ENCODE measurements at regions not wholly inside any gene's neighbourhood (a gene's known extent, or its start where the extent isn't known, plus 50 kb on each side); places are given as distances from the start of the nearest gene placed in this dataset.

DNA sequence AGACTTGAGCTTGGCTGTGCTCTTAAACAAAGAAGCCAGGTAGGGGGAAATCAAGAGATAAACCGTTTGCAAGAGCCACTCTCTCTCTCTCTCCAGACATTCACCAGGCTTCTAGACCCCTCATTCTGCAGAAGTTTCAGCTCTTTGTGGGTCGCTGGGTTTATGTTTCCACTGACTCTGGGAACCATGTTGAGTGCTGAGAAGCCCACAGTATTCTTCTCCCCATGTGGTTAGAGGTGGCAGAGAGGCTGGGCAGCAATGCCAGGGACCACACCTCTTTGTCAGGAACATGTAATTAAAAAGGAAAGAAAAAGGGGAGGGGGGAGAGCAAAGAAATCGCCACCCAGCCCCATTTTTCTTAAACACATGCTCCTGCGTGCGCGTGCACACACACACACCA is 154.8 kb upstream of the SOX9 start:
- intact Hi-C loops (cut with micrococcal nuclease) = no loop called here

DNA sequence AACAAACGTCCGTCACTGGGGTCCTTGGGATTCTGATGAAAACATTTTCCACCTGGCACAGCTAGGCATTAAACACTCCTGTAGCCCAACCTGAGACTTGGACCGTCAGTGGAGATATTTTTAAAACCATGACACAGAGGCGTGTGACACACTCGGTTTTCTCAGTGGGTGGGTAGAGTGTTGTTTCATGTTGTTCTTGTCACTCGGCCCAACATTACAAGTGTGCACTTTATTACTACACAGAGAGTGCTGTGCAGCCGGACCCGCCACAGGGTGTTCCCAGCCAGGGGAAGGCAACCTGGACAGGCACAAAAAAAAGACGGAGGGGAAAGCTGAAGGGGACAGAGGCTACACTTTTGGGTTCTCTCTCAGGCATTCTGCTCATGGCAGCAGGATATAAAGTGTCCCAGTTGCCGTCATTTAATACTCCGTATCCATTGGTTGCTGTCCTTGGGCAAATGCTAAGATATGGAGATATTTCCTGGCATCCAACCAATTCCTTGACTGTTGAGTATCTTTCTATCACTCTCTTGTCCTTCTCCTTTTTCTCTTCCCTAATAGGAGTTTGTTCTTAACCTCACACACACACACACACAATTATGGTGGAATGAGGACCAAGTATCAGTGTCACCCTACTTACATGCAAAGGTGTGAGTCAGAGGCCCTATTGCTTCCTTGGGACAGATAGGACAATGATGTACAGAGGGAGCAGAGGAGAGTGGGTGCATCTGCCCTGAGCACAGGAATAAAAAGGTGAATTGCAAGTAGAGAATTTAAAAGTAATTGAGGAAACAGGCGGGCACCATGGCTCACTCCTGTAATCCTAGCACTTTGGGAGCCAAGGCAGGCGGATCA is 154.1 kb upstream of the SOX9 start:
- Histone ChIP-seq H3K9ac (ENCODE audit: low read length) (no peak overlapping the region), H3F3A (ENCODE audit: low read length, unreplicated experiment) (no peaks in the 10 kb centered on the region), H3K4me2 (ENCODE audit: low read length) (no peak overlapping the region), H3K4me1 (ENCODE audit: insufficient read depth, low read length) (peaks cover 28% of the 10 kb centered on the region), H3K27me3 (ENCODE audit: low read length) (no peaks in the 10 kb centered on the region), H2AFZ (ENCODE audit: low read length) (no peak overlapping the region), H4K20me1 (ENCODE audit: low read length) (no peaks in the 10 kb centered on the region), H3K9me2 (replicated peaks; ENCODE audit: low read length) (no peaks in the 10 kb centered on the region), H3K9me3 (ENCODE audit: low read length) (no peaks in the 10 kb centered on the region), H3K79me2 (ENCODE audit: low read length) (no peaks in the 10 kb centered on the region), H3K4me3 (ENCODE audit: low read length) (no peak overlapping the region), H3K36me3 (ENCODE audit: low read depth, low read length) (no peaks in the 10 kb centered on the region), H3K27ac (ENCODE audit: low read length) (no peak overlapping the region)
- ChIA-PET POLR2A (ENCODE audit: unreplicated experiment) (no interaction called here), CTCF (no interaction called here)
- ATAC-seq (no peak), DNase-seq (no peak)
- no TSS peak for BruUV-seq (replicated peaks)
- TF ChIP-seq, protein P1, sequence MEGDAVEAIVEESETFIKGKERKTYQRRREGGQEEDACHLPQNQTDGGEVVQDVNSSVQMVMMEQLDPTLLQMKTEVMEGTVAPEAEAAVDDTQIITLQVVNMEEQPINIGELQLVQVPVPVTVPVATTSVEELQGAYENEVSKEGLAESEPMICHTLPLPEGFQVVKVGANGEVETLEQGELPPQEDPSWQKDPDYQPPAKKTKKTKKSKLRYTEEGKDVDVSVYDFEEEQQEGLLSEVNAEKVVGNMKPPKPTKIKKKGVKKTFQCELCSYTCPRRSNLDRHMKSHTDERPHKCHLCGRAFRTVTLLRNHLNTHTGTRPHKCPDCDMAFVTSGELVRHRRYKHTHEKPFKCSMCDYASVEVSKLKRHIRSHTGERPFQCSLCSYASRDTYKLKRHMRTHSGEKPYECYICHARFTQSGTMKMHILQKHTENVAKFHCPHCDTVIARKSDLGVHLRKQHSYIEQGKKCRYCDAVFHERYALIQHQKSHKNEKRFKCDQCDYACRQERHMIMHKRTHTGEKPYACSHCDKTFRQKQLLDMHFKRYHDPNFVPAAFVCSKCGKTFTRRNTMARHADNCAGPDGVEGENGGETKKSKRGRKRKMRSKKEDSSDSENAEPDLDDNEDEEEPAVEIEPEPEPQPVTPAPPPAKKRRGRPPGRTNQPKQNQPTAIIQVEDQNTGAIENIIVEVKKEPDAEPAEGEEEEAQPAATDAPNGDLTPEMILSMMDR (conservative IDR thresholded peaks at IDR 0.05; ENCODE audit: low read depth, low read length) = no peak
- TF ChIP-seq EZH2 (IDR thresholded peaks at IDR 0.05; ENCODE audit: low read length, unreplicated experiment) (no peak), EZH2phosphoT487 (IDR thresholded peaks at IDR 0.05; ENCODE audit: borderline replicate concordance, low read length) (no peak)
- intact Hi-C loops (cut with micrococcal nuclease) = no loop called here

More for the DNA sequence above, 154.8 kb upstream of the SOX9 start:
- Histone ChIP-seq H3K4me1 (ENCODE audit: insufficient read depth, low read length) (peaks cover 26% of the 10 kb centered on the region), H3K36me3 (ENCODE audit: low read depth, low read length) (no peaks in the 10 kb centered on the region), H3K4me3 (ENCODE audit: low read length) (no peak overlapping the region), H3K9ac (ENCODE audit: low read length) (no peak overlapping the region), H2AFZ (ENCODE audit: low read length) (no peak overlapping the region), H3K27me3 (ENCODE audit: low read length) (no peaks in the 10 kb centered on the region), H3K27ac (ENCODE audit: low read length) (no peak overlapping the region), H3F3A (ENCODE audit: low read length, unreplicated experiment) (no peaks in the 10 kb centered on the region), H3K9me3 (ENCODE audit: low read length) (no peaks in the 10 kb centered on the region), H4K20me1 (ENCODE audit: low read length) (no peaks in the 10 kb centered on the region), H3K4me2 (ENCODE audit: low read length) (no peak overlapping the region), H3K9me2 (replicated peaks; ENCODE audit: low read length) (no peaks in the 10 kb centered on the region), H3K79me2 (ENCODE audit: low read length) (no peaks in the 10 kb centered on the region)
- TF ChIP-seq EZH2 (IDR thresholded peaks at IDR 0.05; ENCODE audit: low read length, unreplicated experiment) (no peak), EZH2phosphoT487 (IDR thresholded peaks at IDR 0.05; ENCODE audit: borderline replicate concordance, low read length) (no peak)
- TF ChIP-seq, protein P1 (conservative IDR thresholded peaks at IDR 0.05; ENCODE audit: low read depth, low read length) = no peak
- ATAC-seq (no peak), DNase-seq (no peak)
- CTCF ChIA-PET = no interaction called here
- POLR2A ChIA-PET (ENCODE audit: unreplicated experiment) = no interaction called here
- BruUV-seq (replicated peaks) = no TSS peak

DNA sequence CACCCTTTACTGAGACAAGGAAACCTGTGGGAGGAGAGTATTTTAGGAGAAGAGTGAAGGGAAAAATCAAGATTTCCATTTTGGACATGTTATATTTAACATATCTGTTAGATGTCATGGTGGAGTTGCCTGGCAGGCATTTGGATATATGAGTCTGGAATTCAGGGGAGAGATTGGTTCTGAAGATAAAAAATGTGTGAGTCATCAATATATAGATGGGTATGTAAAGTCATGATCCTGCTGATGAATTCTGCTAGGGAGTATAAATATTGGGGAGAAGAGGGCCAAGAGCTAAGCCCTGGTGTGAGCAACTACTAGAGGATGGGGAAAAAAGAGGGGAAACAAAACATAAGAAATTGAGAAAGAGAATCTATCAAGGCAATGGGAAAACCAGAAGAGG is 151.3 kb upstream of the SOX9 start:
- peak overlapping the region; percentile 40 for H3K27ac ChIP-seq (ENCODE audit: low read length)
- H3K36me3 ChIP-seq (ENCODE audit: low read depth, low read length) = no peaks in the 10 kb centered on the region
- intact Hi-C loops (cut with micrococcal nuclease) = no loop called here
- H2AFZ ChIP-seq (ENCODE audit: low read length) = no peak overlapping the region
- POLR2A ChIA-PET (ENCODE audit: unreplicated experiment) = no interaction called here
- no peaks in the 10 kb centered on the region for H3K9me2 ChIP-seq (replicated peaks; ENCODE audit: low read length)
- TF ChIP-seq EZH2 (IDR thresholded peaks at IDR 0.05; ENCODE audit: low read length, unreplicated experiment) (no peak), EZH2phosphoT487 (IDR thresholded peaks at IDR 0.05; ENCODE audit: borderline replicate concordance, low read length) (no peak)
- TF ChIP-seq, protein P1 (conservative IDR thresholded peaks at IDR 0.05; ENCODE audit: low read depth, low read length) = no peak
- no peak overlapping the region for H3K9ac ChIP-seq (ENCODE audit: low read length)
- peaks cover 32% of the 10 kb centered on the region for H3K4me1 ChIP-seq (ENCODE audit: insufficient read depth, low read length)
- no peaks in the 10 kb centered on the region for H3K27me3 ChIP-seq (ENCODE audit: low read length)
- no peaks in the 10 kb centered on the region for H3F3A ChIP-seq (ENCODE audit: low read length, unreplicated experiment)
- DNase-seq (no peak), ATAC-seq (no peak)
- no peaks in the 10 kb centered on the region for H4K20me1 ChIP-seq (ENCODE audit: low read length)
- no peak overlapping the region for H3K4me2 ChIP-seq (ENCODE audit: low read length)
- no peak overlapping the region for H3K4me3 ChIP-seq (ENCODE audit: low read length)
- no TSS peak for BruUV-seq (replicated peaks)
- no peaks in the 10 kb centered on the region for H3K9me3 ChIP-seq (ENCODE audit: low read length)
- CTCF ChIA-PET = no interaction called here
- no peaks in the 10 kb centered on the region for H3K79me2 ChIP-seq (ENCODE audit: low read length)
